Testis (tissue), 2 donors: ENCODE measurements at regions not wholly inside any gene's neighbourhood (a gene's known extent, or its start where the extent isn't known, plus 50 kb on each side); places are given as distances from the start of the nearest gene placed in this dataset.

Experiments
- DNase-seq: peaks from one replicate; pipeline ENCODE4 v3.0.0-alpha.2; 2019
- H3K27ac ChIP-seq, 2 donors: fragments of 200-600 bp; sonication (generic); one replicate each; pipeline ENCODE4 v1.5.1; 2019
- H3K27me3 ChIP-seq: fragments of 200-600 bp; sonication (generic); one replicate; pipeline ENCODE4 v1.5.1; 2019
- H3K36me3 ChIP-seq: fragments of 200-600 bp; sonication (generic); one replicate; pipeline ENCODE4 v1.5.1; 2017; ENCODE audit warnings: low read depth; ENCODE audit errors: missing control alignments
- H3K4me1 ChIP-seq: fragments of 200-600 bp; sonication (generic); one replicate; pipeline ENCODE4 v1.5.1; 2019
- H3K4me3 ChIP-seq, 2 donors: fragments of 200-600 bp; sonication (generic); one replicate each; pipeline ENCODE4 v1.5.1; 2017 to 2019
- H3K9me3 ChIP-seq: fragments of 200-600 bp; sonication (generic); one replicate; pipeline ENCODE4 v1.5.1; 2017
- CTCF ChIP-seq, 3 experiments: fragments of 450-650 bp in 2 of 3; fragments of 200-600 bp in 1 of 3; sonication (generic) in 1 of 3; IDR thresholded peaks; one replicate each; pipeline ENCODE4 v1.5.1; 2016 to 2019; ENCODE audit warnings: antibody characterized with exemption in 3 of 3, mild to moderate bottlenecking in 2 of 3, moderate library complexity in 1 of 3
- POLR2A ChIP-seq: fragments of 450-650 bp; IDR thresholded peaks from one replicate; pipeline ENCODE4 v1.6.1; 2017; ENCODE audit warnings: antibody characterized with exemption, mild to moderate bottlenecking, moderate library complexity
- WGBS, 2 donors: methylation state at CpG; one replicate each; pipeline ENCODE4 v1.1.5; 2018; 5-methylcytosine and 5-hydroxymethylcytosine counted together
- intact Hi-C: fragments of 100-400 bp; cut with DNase I; formaldehyde crosslinking; loops from one replicate; pipeline ENCODE4 v1.15.1; 2023; ENCODE audit warnings: low total_unique reads

GRCh38 chr12:114995891-114996290 is 311.9 kb upstream of the TBX3 start:
- no peaks in the 10 kb centered on the region for H3K36me3 ChIP-seq
- H3K27ac ChIP-seq = no peak overlapping the region
- H3K4me3 ChIP-seq = no peak overlapping the region
- H3K27me3 ChIP-seq = no peaks in the 10 kb centered on the region
- DNase-seq = no peak
- intact Hi-C loops = no loop called here
- TF ChIP-seq POLR2A = no peak
- TF ChIP-seq CTCF (IDR thresholded peaks at IDR 0.05) = no peak
- 87% methylated on average over 2 of the region's 2 CpGs for WGBS, 2 donors
- no peaks in the 10 kb centered on the region for H3K9me3 ChIP-seq
- peaks cover 12% of the 10 kb centered on the region for H3K4me1 ChIP-seq

GRCh38 chr12:114993165-114993564 is 309.2 kb upstream of the TBX3 start:
- DNase-seq = no peak
- no peak overlapping the region for H3K27ac ChIP-seq
- 48 to 60% methylated on average over 3 of the region's 3 CpGs for WGBS, 2 donors

GRCh38 chr12:114992443-114992842 is 308.5 kb upstream of the TBX3 start:
- DNase-seq = no peak
- intact Hi-C loops = no loop called here
- WGBS, 2 donors = 65 to 74% methylated on average over 1 of the region's 1 CpG

More at GRCh38 chr12:114993165-114993564, 309.2 kb upstream of the TBX3 start:
- intact Hi-C loops = no loop called here
- no peaks in the 10 kb centered on the region for H3K36me3 ChIP-seq
- no peaks in the 10 kb centered on the region for H3K4me1 ChIP-seq
- no peak overlapping the region for H3K4me3 ChIP-seq
- TF ChIP-seq POLR2A (no peak), CTCF (IDR thresholded peaks at IDR 0.05) (no peak)
- H3K27me3 ChIP-seq = no peaks in the 10 kb centered on the region
- no peaks in the 10 kb centered on the region for H3K9me3 ChIP-seq

GRCh38 chr12:114990381-114990780 is 306.4 kb upstream of the TBX3 start:
- Histone ChIP-seq H3K4me3 (no peak overlapping the region), H3K27ac (no peak overlapping the region), H3K27me3 (no peaks in the 10 kb centered on the region), H3K36me3 (no peaks in the 10 kb centered on the region), H3K4me1 (no peaks in the 10 kb centered on the region), H3K9me3 (no peaks in the 10 kb centered on the region)
- no peak for TF ChIP-seq POLR2A
- TF ChIP-seq CTCF (IDR thresholded peaks at IDR 0.05) = no peak
- DNase-seq = no peak
- 72 to 75% methylated on average over 4 of the region's 4 CpGs for WGBS, 2 donors
- intact Hi-C loops = no loop called here

More at GRCh38 chr12:114992443-114992842, 308.5 kb upstream of the TBX3 start:
- no peaks in the 10 kb centered on the region for H3K27me3 ChIP-seq
- H3K27ac ChIP-seq = no peak overlapping the region
- TF ChIP-seq CTCF (IDR thresholded peaks at IDR 0.05) = no peak
- no peak for TF ChIP-seq POLR2A
- no peaks in the 10 kb centered on the region for H3K4me1 ChIP-seq
- H3K4me3 ChIP-seq = no peak overlapping the region
- H3K9me3 ChIP-seq = no peaks in the 10 kb centered on the region
- no peaks in the 10 kb centered on the region for H3K36me3 ChIP-seq

- H3K27ac ChIP-seq = no peak overlapping the region
- TF ChIP-seq POLR2A (no peak), CTCF (IDR thresholded peaks at IDR 0.05) (no peak)
- no peaks in the 10 kb centered on the region for H3K36me3 ChIP-seq
- DNase-seq = no peak
- intact Hi-C loops = no loop called here
- 92% methylated on average over 1 of the region's 1 CpG for WGBS, 2 donors
- H3K9me3 ChIP-seq = no peaks in the 10 kb centered on the region
- no peaks in the 10 kb centered on the region for H3K27me3 ChIP-seq
- H3K4me3 ChIP-seq = no peak overlapping the region
- H3K4me1 ChIP-seq = no peaks in the 10 kb centered on the region
Measured at GRCh38 chr12:114986849-114987248, 302.9 kb upstream of the TBX3 start.
